Epithelial cell of esophagus (primary cell): ENCODE measurements at regions not wholly inside any gene's neighbourhood (a gene's known extent, or its start where the extent isn't known, plus 50 kb on each side); places are given as distances from the start of the nearest gene placed in this dataset.

ENCODE experiments used
- DNase-seq: peaks from one replicate; pipeline ENCODE4 v3.0.0; 2010; ENCODE audit warnings: low read depth
- H3K4me3 ChIP-seq: 2 replicates; pipeline ENCODE4 v1.5.1; 2011; ENCODE audit warnings: mild to moderate bottlenecking, low read length, control low read depth
- TF ChIP-seq, protein P1 (sequence below): IDR thresholded peaks from 2 replicates; pipeline ENCODE4 v1.5.1; 2011; ENCODE audit warnings: low read depth, mild to moderate bottlenecking, low read length, control low read depth, inconsistent platforms; ENCODE audit not compliant: insufficient read depth; ENCODE audit errors: missing control alignments

DNA sequence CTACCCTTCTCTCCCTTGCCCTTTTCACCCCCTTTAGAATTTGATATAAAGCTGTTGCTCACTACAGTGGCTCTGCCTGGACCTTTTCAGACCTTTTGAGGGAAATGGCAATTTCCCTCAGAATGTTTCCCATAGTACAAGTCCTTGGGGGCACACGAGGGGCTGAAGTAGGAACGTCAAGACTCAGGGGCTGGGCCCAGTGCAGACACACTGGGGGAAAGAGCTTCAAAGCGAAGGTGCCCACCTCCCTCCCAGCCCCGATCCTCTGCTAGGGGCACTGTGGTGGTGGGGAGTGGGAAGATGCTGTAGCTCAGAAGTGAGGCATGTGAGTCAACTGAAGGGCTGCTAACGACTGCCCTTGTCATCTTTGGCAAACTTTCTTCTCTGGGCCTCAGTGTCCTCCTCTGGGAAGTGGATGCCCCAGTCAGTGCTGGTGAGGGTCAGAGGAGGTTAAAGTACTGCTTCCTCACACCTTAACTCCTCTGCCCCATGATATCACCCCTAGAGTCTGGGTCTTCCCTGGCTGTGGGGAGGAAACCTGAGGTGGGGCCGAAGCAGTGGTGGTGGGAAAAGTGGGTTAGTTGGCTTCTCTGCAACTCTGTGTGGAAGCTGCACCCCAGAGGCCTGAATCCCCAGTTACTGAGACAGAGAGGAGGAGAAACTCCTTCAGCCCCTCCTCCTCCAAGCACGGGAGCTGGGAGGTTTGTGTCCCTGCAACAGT is 425.3 kb upstream of the B3GAT1 start:
- DNase-seq: no peak
- H3K4me3 ChIP-seq: no peak overlapping the region
- TF ChIP-seq, protein P1, sequence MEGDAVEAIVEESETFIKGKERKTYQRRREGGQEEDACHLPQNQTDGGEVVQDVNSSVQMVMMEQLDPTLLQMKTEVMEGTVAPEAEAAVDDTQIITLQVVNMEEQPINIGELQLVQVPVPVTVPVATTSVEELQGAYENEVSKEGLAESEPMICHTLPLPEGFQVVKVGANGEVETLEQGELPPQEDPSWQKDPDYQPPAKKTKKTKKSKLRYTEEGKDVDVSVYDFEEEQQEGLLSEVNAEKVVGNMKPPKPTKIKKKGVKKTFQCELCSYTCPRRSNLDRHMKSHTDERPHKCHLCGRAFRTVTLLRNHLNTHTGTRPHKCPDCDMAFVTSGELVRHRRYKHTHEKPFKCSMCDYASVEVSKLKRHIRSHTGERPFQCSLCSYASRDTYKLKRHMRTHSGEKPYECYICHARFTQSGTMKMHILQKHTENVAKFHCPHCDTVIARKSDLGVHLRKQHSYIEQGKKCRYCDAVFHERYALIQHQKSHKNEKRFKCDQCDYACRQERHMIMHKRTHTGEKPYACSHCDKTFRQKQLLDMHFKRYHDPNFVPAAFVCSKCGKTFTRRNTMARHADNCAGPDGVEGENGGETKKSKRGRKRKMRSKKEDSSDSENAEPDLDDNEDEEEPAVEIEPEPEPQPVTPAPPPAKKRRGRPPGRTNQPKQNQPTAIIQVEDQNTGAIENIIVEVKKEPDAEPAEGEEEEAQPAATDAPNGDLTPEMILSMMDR: no peak

DNA sequence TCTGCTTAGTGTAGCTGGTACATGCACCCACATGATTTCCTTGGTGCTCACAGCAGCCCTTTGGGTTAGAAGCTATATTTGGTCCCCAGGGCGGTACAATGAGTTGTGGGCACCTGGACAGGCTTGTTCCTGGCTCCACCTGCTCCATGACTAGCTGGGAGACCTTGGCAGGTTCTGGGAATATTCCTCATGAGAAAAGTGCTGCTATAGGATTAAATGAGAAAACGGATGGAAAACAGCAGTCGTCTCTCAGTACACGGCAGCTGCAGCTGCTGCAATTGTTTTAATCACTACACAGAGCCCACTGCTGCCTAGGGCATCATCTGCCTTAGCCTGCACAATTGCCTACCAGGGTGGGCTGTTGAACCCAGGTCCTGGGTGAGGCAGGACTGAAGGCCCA is 424.5 kb upstream of the B3GAT1 start:
- no peak overlapping the region for H3K4me3 ChIP-seq
- TF ChIP-seq, protein P1: no peak
- no peak for DNase-seq

DNA sequence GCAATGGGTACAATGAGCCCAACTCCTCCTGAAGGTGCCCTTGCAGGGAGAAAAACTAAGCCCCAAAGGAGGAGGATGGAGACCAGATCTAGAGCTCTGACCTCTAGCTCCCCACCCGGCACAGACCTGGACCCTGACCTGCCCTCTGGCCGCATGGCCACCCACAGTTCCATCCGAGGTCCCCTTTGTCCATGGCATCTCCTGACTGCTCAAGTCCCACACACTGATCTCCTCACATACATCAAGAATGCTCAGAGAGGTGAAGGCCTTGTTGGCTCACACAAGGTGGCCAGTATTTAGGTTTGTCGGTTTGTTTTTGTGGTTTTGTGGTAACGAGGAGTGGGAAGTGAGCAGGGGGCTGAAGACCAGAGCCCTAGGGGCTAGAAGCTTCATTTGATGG is 423.5 kb upstream of the B3GAT1 start:
- H3K4me3 ChIP-seq: no peak overlapping the region
- TF ChIP-seq, protein P1: no peak
- DNase-seq: no peak

DNA sequence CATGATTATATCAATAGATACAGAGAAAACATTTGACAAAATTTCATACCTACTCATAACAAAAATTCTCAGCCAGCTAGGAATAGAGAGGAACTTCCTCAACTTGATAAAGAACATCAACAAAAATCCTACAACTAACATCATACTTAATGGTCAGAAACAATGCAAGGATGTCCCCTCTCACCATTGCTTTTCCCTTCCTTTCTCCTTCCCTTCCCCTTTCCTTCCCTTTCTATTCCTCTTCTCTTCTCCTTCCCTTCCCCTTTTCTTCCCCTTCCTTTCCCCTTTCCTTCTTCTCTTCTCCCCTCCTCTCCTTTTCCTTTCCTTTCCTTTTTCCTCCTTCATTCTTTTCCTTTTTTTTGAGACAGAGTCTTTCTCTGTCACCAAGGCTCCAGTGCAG is 418.3 kb upstream of the B3GAT1 start:
- H3K4me3 ChIP-seq: no peak overlapping the region
- TF ChIP-seq, protein P1: no peak
- no peak for DNase-seq

DNA sequence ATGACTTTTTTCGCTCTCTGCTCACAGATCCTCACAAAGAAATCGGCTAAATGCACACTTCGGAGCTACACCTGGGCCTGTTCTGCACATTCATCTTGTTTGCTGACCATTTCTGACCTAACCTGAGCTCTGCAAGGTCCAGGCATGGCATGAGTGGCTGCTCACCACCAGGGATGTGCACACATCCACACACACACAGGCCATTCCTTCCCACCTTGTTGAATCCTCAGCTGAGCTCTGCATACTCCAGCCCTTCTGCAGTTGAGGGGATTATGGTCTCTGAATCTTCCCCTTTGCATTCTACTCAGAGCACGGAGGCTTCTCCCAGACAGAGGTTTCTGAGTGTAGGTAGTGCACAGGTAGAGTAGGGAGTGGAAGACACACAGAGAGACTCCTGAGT is 411.9 kb upstream of the B3GAT1 start:
- no peak overlapping the region for H3K4me3 ChIP-seq
- DNase-seq: no peak
- TF ChIP-seq, protein P1: no peak

DNA sequence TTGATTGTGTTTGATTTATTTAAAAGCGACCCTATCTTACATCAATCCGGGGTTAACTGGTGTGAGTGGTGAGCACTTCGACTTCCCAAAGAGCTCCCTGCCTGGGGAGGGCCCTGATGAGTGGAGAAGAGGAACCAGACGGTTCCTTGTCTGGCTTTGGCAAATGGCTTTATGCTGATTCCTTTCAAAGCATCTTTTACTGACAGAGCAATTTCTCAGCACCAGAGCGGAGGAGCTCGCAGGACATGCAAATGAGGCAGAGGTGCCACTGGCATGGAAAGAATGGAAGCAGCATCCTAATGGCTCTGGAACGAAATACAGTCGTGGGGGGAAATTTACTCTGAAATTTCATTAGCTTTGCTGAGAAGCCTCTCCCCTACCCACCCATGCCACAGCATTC is 410.9 kb upstream of the B3GAT1 start:
- TF ChIP-seq, protein P1: no peak
- DNase-seq: no peak
- no peak overlapping the region for H3K4me3 ChIP-seq

DNA sequence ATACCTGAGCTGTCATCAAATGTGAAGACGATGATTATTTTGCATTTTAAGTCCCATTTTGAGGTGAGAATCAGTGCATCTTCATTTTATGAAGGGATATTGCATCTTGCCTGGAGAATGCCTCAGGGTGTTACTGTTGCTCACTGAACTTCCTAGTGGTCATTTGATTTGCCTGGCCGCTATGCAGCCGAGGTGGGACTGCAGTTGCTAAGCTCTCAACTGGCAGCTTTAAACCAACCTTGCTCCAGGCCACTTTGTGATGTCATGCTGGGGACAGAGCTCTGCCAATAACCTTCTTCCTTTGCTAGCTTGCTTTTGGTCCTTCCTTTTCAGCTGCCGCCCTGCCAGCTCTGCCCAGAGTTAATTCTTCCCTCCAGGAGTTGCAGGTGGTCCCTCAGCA is 409.4 kb upstream of the B3GAT1 start:
- TF ChIP-seq, protein P1: no peak

More for the DNA sequence above, 409.4 kb upstream of the B3GAT1 start:
- no peak overlapping the region for H3K4me3 ChIP-seq
- DNase-seq: no peak
